Central memory CD8-positive, alpha-beta T cell (primary cell): ENCODE measurements at regions not wholly inside any gene's neighbourhood (a gene's known extent, or its start where the extent isn't known, plus 50 kb on each side); places are given as distances from the start of the nearest gene placed in this dataset.

Experiments
- ATAC-seq: fragments of 150-1000 bp; cut with Tn5 transposase; replicated peaks from 2 replicates; pipeline ENCODE4 v1.10.0; 2022; ENCODE audit warnings: mild to moderate bottlenecking, moderate FRiP score, moderate number of reproducible peaks; ENCODE audit not compliant: poor library complexity, severe bottlenecking; ENCODE audit errors: extremely low read depth
- DNase-seq, 2 donors: peaks; one replicate each; pipeline ENCODE4 v3.0.0; 2021; ENCODE audit warnings: low spot score in 2 of 2
- H3K27ac Mint-ChIP-seq: one replicate; pipeline ENCODE4 v1.8.0; 2022; ENCODE audit warnings: low read depth, mild to moderate bottlenecking, moderate library complexity, mixed read lengths
- H3K27me3 Mint-ChIP-seq: one replicate; pipeline ENCODE4 v1.8.0; 2022; ENCODE audit warnings: mixed read lengths
- H3K36me3 Mint-ChIP-seq: one replicate; pipeline ENCODE4 v1.8.0; 2022; ENCODE audit warnings: mild to moderate bottlenecking, moderate library complexity, mixed read lengths; ENCODE audit not compliant: insufficient read depth
- H3K4me1 Mint-ChIP-seq: one replicate; pipeline ENCODE4 v1.8.0; 2022; ENCODE audit warnings: mixed read lengths
- H3K4me3 Mint-ChIP-seq: one replicate; pipeline ENCODE4 v1.8.0; 2022; ENCODE audit warnings: mild to moderate bottlenecking, moderate library complexity, mixed read lengths
- H3K9me3 Mint-ChIP-seq: one replicate; pipeline ENCODE4 v1.8.0; 2022; ENCODE audit warnings: mixed read lengths

DNA sequence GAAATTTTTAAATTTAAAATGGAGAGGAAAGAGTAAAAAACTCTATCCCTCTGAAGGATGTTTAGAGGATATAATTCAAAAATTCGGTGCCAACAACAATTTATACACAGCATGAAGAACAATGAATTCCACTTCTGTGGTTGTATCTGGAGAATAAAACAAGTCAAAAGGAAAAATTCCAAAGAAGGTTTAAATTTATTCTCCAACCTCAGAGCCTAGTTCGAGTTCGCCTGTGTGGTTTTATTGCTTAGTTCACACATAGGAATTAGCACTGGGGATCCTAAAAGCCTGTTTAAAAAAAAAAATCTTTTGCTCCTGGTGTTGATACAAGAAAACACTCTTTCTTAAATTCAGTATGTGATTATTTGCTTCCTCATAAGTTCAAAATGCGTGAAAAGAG is 79.2 kb downstream of the LLPH start:
- no peak overlapping the region for H3K27ac Mint-ChIP-seq
- H3K9me3 Mint-ChIP-seq: no peaks in the 10 kb centered on the region
- no peak for ATAC-seq
- peaks cover 29% of the 10 kb centered on the region for H3K27me3 Mint-ChIP-seq
- H3K4me3 Mint-ChIP-seq: no peak overlapping the region
- DNase-seq: no peak
- no peaks in the 10 kb centered on the region for H3K36me3 Mint-ChIP-seq
- no peaks in the 10 kb centered on the region for H3K4me1 Mint-ChIP-seq

DNA sequence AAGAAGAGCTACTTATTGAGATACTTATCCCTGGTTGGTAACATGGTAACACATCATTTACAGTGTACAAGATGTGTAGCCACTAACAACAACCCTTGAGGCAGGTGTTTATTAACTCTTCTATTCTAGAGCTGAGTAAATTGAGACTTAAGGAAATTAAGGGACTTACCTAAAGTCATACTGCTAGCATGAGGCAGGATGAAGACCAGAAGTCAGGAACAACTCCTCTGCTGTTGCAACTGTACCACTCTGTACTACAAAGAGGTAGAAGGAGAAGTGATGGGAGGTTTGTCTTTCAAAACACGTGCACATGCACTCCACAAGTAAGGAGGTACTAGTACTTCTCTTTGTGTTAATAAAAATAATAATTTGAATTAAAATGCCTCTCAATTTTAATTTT is 79.9 kb downstream of the LLPH start:
- Mint-ChIP-seq H3K4me1 (no peaks in the 10 kb centered on the region), H3K9me3 (no peaks in the 10 kb centered on the region), H3K27ac (no peak overlapping the region), H3K27me3 (peaks cover 29% of the 10 kb centered on the region), H3K4me3 (no peak overlapping the region), H3K36me3 (no peaks in the 10 kb centered on the region)
- DNase-seq (no peak), ATAC-seq (no peak)

DNA sequence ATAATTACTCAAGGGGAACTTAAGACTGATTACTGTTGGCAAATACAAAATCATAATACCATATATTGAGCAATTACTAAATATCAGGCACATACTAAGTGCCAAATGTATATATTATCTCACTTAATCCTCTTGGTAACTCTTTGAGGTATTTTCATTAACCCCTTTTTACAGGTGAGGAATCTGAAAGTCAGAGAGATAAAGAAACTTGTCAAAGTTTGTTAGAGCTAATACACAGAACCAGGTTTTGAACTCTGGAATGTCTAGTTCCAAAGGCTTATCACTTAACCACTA is 80.3 kb downstream of the LLPH start:
- H3K27ac Mint-ChIP-seq: no peak overlapping the region
- no peaks in the 10 kb centered on the region for H3K9me3 Mint-ChIP-seq
- DNase-seq: no peak
- no peak for ATAC-seq
- no peak overlapping the region for H3K4me3 Mint-ChIP-seq
- no peaks in the 10 kb centered on the region for H3K36me3 Mint-ChIP-seq
- no peaks in the 10 kb centered on the region for H3K4me1 Mint-ChIP-seq
- H3K27me3 Mint-ChIP-seq: peaks cover 29% of the 10 kb centered on the region

DNA sequence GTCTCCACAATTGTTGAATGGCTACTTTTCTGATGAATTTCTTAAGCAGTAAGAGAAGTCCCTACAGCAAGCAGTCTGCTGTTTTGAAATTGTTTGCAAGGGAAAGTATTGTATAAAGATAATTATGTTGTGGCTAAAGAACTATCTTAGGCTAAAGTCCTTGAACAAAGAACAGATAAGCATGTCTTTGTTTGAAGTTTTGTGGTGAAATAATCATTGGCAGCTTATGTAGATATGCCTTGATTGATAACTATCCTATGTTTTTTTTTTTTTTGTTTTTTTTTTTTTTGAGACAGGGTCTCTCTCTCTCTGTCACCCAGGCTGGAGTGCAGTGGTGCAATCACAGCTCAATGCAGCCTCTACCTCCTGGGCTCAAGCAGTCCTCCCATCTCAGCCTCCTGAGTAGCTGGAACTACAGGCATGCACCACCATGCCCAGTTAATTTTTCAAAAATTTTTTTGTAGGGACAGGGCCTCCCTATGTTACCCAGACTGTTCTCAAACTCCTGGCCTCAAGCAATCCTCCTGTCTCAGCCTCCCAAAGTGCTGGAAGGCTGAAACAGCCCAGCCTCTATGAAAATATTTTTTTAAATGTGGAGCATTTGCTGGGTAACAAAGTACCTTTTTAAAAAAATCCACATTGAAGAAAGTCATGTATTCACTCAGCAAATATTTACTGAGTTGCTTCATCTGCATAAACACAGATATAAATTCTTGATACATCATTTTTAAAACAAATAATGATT is 80.8 kb downstream of the LLPH start:
- H3K27me3 Mint-ChIP-seq: peaks cover 26% of the 10 kb centered on the region
- H3K4me3 Mint-ChIP-seq: no peak overlapping the region
- H3K27ac Mint-ChIP-seq: no peak overlapping the region
- no peaks in the 10 kb centered on the region for H3K9me3 Mint-ChIP-seq
- H3K36me3 Mint-ChIP-seq: no peaks in the 10 kb centered on the region
- DNase-seq (no peak), ATAC-seq (no peak)
- no peaks in the 10 kb centered on the region for H3K4me1 Mint-ChIP-seq

DNA sequence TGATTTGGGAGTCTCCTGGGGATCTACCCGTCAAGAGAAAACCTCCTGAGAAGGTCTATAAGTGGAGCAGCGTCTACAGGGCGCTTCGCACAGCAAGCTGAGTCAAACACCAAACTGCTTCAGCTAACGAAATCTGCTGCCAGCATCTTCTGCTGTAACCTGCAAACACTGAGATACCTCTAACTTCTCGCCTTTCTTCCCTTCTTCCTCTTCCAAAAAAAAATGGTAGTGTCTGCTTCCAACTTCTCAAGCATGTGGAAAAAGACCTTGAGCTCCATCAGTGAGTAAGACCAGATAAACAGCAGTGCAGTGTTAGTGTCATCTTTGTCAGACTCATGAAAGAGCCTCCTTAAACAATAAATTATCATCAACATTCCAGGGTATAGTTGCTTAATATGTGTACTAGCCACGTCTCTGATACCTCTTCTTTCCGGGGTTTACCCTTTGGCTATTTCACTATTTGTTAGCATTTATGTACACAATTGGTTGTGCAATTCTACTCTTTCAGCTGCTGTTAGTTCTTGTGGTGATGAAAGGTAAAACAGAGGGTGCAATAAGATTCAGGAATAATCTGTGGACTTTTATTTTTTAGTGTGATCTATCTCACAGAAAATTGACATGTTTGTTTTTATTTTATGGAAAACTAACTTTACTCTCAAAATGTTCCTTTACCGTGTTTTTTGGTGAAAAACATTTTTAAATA is 81.6 kb downstream of the LLPH start:
- Mint-ChIP-seq H3K4me1 (no peaks in the 10 kb centered on the region), H3K9me3 (no peaks in the 10 kb centered on the region), H3K36me3 (no peaks in the 10 kb centered on the region), H3K27ac (no peak overlapping the region), H3K27me3 (peaks cover 19% of the 10 kb centered on the region), H3K4me3 (no peak overlapping the region)
- DNase-seq (no peak), ATAC-seq (no peak)

DNA sequence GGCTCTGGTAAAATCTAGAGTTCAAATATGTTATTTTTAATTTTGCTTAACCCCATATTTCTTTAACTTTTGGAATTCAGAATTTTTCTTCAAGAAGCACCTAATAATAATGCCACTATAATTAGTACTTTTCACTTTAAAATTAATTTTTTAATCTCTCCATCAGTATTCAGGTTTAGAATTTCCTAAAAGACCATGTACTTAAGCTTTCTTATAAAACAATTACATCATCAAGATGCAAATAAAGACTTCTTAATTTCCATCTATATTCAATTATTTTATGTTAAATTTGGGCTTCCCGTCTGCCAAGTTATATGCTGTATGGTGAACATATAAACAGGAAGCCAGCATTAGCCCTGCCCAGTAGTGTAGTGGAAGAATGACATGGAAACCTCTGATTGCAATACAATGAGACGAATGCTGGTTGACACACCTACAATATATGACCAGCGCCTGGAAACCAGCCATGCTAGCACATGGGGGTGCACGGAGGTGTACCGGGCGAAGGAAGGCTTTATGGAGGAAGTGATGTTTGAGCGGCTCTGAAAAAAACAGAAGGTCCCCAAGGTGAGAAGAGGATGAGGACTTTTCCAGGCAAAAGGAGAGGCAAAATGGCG is 82.2 kb downstream of the LLPH start:
- DNase-seq: no peak
- no peak overlapping the region for H3K27ac Mint-ChIP-seq

DNA sequence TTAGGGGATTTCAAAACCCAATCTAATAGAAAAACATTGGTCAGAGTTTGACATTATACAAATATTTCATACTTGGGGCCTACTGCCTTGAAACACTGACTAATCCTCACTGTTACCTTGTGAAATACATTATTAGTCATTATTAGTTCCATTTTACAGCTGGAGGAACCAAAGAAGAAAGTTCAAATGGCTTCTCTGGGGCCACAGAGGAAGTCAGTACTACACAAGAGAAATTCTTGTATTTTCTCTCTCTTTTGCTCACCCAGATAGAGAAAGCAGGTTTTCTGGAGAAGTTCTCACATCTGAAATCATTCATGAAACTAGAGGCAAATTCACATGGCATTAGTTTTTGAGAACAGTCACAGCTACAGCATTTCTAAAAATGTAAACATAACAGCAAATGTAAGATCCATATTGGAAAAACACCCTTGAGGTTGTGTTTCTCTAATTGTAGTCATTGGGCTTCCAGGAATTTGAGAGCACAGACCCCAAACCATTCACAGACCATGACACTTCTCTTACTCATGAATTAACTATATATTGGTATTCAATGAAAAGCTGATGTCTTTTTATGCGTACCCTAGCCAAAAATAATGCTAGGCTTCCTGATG is 83.0 kb downstream of the LLPH start:
- no peak overlapping the region for H3K4me3 Mint-ChIP-seq
- DNase-seq (no peak), ATAC-seq (no peak)
- no peaks in the 10 kb centered on the region for H3K36me3 Mint-ChIP-seq
- H3K9me3 Mint-ChIP-seq: no peaks in the 10 kb centered on the region
- H3K27me3 Mint-ChIP-seq: peaks cover 19% of the 10 kb centered on the region
- no peak overlapping the region for H3K27ac Mint-ChIP-seq
- H3K4me1 Mint-ChIP-seq: no peaks in the 10 kb centered on the region

More for the DNA sequence above, 82.2 kb downstream of the LLPH start:
- Mint-ChIP-seq H3K27me3 (peaks cover 13% of the 10 kb centered on the region), H3K4me1 (no peaks in the 10 kb centered on the region), H3K9me3 (no peaks in the 10 kb centered on the region), H3K36me3 (no peaks in the 10 kb centered on the region), H3K4me3 (no peak overlapping the region)
- ATAC-seq: no peak

DNA sequence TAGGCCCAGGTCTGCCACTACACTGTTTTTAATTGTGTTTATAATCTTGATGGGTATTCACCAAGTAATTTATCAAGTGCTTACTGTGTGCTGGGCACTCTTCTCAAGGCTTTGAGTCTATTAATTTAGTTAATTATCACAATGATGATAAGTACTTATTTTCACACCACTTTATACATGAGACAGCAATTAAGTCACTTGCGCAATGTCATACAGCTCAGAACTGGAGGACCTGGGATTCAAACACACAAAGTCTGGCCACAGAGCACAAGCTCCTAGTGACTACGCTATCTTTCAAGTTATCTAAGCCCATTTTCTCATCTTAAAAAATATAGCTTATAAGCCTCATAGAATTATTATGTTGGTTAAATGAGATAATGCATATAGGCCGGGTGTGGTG is 85.0 kb downstream of the LLPH start:
- no peak for DNase-seq
- H3K27me3 Mint-ChIP-seq: peaks cover 30% of the 10 kb centered on the region
- no peaks in the 10 kb centered on the region for H3K4me1 Mint-ChIP-seq
- H3K9me3 Mint-ChIP-seq: no peaks in the 10 kb centered on the region
- H3K4me3 Mint-ChIP-seq: no peak overlapping the region
- no peak for ATAC-seq
- no peaks in the 10 kb centered on the region for H3K36me3 Mint-ChIP-seq
- no peak overlapping the region for H3K27ac Mint-ChIP-seq

DNA sequence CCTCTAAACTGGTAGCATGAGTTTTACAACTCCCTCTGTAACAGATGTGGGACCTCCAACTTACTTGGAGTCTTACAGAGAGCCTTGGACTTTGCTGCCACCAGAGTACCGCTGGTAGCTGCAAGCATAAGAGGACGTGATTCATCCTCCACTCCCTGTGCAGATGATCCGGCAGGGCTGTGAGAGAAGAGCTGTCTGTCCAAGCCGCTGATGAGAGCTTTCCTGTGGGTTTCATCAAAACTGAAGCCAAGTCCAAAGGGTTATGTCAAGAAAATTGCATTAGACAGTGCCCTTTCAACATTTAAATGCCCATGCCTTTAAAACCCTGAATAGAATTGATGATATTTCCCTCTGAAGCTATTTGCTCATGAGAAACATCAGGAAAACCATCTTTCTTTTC is 85.8 kb downstream of the LLPH start:
- H3K4me1 Mint-ChIP-seq: no peaks in the 10 kb centered on the region

DNA sequence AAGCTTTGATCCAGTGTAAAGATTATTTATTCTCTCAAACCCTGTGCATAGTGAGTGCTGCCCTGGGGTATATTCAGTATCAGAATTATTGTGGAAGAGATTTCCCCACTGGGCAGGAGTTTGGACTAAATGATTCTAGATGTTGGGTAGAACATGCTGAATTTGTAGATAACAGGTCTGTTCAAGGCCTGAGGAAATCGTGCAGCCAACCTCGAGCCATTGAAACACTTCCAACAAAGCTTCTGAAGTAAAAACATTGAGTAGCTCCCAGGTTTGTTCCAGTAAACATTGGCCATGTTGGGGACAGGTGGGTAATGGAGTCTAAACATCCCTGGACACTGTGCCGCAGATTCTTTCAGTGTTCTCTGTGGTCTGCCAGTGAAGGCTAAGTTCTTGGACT is 87.5 kb downstream of the LLPH start:
- H3K4me3 Mint-ChIP-seq: no peak overlapping the region
- peaks cover 3% of the 10 kb centered on the region for H3K36me3 Mint-ChIP-seq

More for the DNA sequence above, 85.8 kb downstream of the LLPH start:
- no peak for DNase-seq
- Mint-ChIP-seq H3K4me3 (no peak overlapping the region), H3K36me3 (peaks cover 3% of the 10 kb centered on the region), H3K27ac (no peak overlapping the region), H3K27me3 (peaks cover 38% of the 10 kb centered on the region), H3K9me3 (no peaks in the 10 kb centered on the region)
- ATAC-seq: no peak

DNA sequence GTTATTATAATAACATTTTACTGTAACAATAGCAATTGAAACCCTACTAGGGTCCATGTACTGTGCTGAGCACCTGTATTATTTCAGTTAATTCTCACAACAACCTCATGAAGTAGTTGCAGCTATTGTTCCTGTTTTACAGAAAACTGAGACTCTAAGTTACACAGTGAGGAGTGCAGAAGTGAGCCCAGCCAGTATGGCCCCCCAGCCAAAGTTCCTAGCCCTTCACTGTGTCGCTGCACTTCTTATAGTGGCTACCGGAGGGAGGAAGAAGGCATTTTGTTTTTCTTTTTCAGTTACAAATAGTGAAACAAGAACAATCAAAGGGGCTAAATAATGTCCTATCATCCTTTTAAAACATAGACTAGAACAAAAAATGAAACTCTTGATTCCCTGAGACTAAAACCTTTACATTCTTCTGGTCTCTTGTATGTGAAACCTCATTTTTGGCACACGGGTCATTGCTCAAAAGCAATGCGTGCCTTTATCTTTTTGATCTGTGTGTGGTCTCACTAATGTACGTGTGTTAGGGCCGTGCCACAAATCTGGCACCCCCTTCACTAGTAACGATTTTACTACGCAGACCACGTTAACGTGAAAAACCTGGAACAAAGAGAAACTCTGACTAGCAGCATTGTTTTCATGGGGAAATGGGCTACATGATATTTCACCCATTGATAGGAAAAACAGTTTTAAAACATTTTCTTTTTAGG is 88.7 kb downstream of the LLPH start:
- DNase-seq (no peak), ATAC-seq (no peak)
- Mint-ChIP-seq H3K27ac (no peak overlapping the region), H3K36me3 (peaks cover 3% of the 10 kb centered on the region), H3K4me1 (no peaks in the 10 kb centered on the region), H3K27me3 (peaks cover 45% of the 10 kb centered on the region), H3K4me3 (no peak overlapping the region), H3K9me3 (no peaks in the 10 kb centered on the region)

More for the DNA sequence above, 87.5 kb downstream of the LLPH start:
- no peak overlapping the region for H3K27ac Mint-ChIP-seq
- peaks cover 36% of the 10 kb centered on the region for H3K27me3 Mint-ChIP-seq
- H3K9me3 Mint-ChIP-seq: no peaks in the 10 kb centered on the region
- no peak for ATAC-seq
- no peaks in the 10 kb centered on the region for H3K4me1 Mint-ChIP-seq
- DNase-seq: no peak

DNA sequence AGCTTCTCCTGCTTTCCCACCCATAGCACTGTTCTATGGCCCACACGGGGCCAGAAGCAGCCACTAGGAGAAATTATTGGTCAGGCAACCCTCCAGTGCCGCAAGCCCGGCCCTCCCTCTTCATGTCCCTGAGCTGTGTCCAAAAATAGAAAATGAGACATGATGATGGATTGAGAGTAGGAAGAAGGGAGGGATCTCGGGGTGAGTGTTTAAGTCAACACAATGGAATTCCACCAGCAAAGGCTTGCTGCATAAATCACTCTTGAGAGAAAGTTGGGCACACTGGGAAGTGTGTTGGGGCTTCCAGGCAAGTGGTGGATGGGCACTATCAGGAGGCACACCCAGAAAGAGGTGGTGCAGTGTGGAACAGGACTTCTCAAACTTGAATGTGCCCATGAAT is 94.2 kb downstream of the LLPH start:
- H3K27me3 Mint-ChIP-seq: peaks cover 60% of the 10 kb centered on the region
- H3K27ac Mint-ChIP-seq: no peak overlapping the region
- H3K9me3 Mint-ChIP-seq: no peaks in the 10 kb centered on the region
- ATAC-seq (no peak), DNase-seq (no peak)
- no peaks in the 10 kb centered on the region for H3K4me1 Mint-ChIP-seq
- H3K36me3 Mint-ChIP-seq: peaks cover 3% of the 10 kb centered on the region
- H3K4me3 Mint-ChIP-seq: no peak overlapping the region
